ENCODE measurements at regions not wholly inside any gene's neighbourhood (a gene's known extent, or its start where the extent isn't known, plus 50 kb on each side); places are given as distances from the start of the nearest gene placed in this dataset.
A peak's percentile ranks its signal among the peaks of the same experiment; 100 is the strongest.

DNA sequence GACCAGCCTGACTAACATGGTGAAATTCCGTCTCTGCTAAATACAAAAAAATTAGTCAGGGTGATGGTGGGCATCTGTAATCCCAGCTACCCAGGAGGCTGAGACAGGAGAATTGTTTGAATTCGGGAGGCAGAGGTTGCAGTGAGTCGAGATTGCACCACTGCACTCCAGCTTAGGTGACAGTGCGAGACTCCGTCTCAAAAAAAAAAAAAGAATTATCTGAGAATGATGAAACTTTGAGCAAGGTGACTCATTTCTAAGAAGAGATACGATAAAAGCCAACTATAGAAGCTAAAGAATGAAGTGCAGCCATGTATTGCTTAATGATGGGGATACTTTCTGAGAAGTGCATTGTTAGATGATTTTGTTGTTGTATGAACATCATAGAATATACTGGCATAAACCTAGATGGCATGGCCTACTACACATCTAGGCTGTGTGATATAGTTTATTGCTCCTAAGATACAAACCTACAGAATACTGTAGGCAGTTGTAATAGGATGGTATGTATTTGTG, 64.7 kb downstream of the SNRPE start:
- peak overlapping the region; percentile 54 for H3K27ac ChIP-seq (ENCODE audit: low read length)
- H3K9ac ChIP-seq (ENCODE audit: low read length) = no peak overlapping the region
- H3K4me1 ChIP-seq (ENCODE audit: insufficient read depth, low read length) = peaks cover 7% of the 10 kb centered on the region
- no peak overlapping the region for H2AFZ ChIP-seq (ENCODE audit: low read length)
- H3K9me2 ChIP-seq (replicated peaks; ENCODE audit: low read length) = no peaks in the 10 kb centered on the region
- peaks cover 3% of the 10 kb centered on the region for H3F3A ChIP-seq (ENCODE audit: low read length, unreplicated experiment)
- H4K20me1 ChIP-seq (ENCODE audit: low read length) = no peaks in the 10 kb centered on the region
- DNase-seq (peak; percentile 52), ATAC-seq (peak; percentile 28)
- intact Hi-C loops (cut with micrococcal nuclease) = no loop called here
- peak overlapping the region; percentile 23 for H3K4me2 ChIP-seq (ENCODE audit: low read length)
- CTCF ChIA-PET = interaction anchor here (0.6 kb wide), 2 partner anchors 55 to 73 kb away, joined by 3 to 5 read pairs; no protein-coding TSS in a partner anchor
- BruUV-seq (replicated peaks) = no TSS peak
- POLR2A ChIA-PET (ENCODE audit: unreplicated experiment) = no interaction called here
- no peak overlapping the region for H3K4me3 ChIP-seq (ENCODE audit: low read length)
- TF ChIP-seq, protein P1, sequence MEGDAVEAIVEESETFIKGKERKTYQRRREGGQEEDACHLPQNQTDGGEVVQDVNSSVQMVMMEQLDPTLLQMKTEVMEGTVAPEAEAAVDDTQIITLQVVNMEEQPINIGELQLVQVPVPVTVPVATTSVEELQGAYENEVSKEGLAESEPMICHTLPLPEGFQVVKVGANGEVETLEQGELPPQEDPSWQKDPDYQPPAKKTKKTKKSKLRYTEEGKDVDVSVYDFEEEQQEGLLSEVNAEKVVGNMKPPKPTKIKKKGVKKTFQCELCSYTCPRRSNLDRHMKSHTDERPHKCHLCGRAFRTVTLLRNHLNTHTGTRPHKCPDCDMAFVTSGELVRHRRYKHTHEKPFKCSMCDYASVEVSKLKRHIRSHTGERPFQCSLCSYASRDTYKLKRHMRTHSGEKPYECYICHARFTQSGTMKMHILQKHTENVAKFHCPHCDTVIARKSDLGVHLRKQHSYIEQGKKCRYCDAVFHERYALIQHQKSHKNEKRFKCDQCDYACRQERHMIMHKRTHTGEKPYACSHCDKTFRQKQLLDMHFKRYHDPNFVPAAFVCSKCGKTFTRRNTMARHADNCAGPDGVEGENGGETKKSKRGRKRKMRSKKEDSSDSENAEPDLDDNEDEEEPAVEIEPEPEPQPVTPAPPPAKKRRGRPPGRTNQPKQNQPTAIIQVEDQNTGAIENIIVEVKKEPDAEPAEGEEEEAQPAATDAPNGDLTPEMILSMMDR (conservative IDR thresholded peaks at IDR 0.05; ENCODE audit: low read depth, low read length) = no peak
- TF ChIP-seq EZH2 (IDR thresholded peaks at IDR 0.05; ENCODE audit: low read length, unreplicated experiment) = no peak
- TF ChIP-seq EZH2phosphoT487 (IDR thresholded peaks at IDR 0.05; ENCODE audit: borderline replicate concordance, low read length) = no peak
- H3K27me3 ChIP-seq (ENCODE audit: low read length) = no peaks in the 10 kb centered on the region
- no peaks in the 10 kb centered on the region for H3K36me3 ChIP-seq (ENCODE audit: low read depth, low read length)
- H3K9me3 ChIP-seq (ENCODE audit: low read length) = no peaks in the 10 kb centered on the region
- H3K79me2 ChIP-seq (ENCODE audit: low read length) = no peaks in the 10 kb centered on the region

DNA sequence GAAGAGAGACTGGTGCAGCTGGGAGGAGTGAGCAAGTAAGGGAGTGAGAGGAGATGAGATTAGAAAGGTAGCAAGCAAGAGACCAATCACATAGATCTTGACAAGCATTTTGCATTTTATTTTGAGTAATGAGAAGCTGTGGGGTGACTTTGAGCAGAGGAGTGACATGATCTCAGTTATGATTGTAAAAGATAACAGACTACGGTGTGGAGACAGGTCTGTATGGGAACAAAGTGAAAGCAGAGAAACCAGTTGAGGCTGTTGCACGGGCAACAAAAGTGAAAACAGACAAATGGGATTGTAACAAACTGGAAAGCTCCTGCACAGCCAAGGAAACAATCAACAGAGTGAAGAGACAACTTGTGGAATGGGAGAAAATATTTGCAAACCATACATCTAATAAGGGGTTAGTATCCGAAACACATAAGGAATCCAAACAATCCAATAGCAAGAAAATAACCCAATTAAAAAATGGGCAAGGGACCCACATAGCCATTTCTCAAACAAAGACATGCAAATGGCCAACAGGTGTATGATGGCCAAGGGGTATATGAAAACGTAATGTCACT, 68.4 kb downstream of the SNRPE start:
- ChIA-PET POLR2A (ENCODE audit: unreplicated experiment) (no interaction called here), CTCF (no interaction called here)
- TF ChIP-seq, protein P1 (conservative IDR thresholded peaks at IDR 0.05; ENCODE audit: low read depth, low read length) = no peak
- TF ChIP-seq EZH2 (IDR thresholded peaks at IDR 0.05; ENCODE audit: low read length, unreplicated experiment) = no peak
- TF ChIP-seq EZH2phosphoT487 (IDR thresholded peaks at IDR 0.05; ENCODE audit: borderline replicate concordance, low read length) = no peak
- ATAC-seq = no peak
- intact Hi-C loops (cut with micrococcal nuclease) = no loop called here
- H3K9ac ChIP-seq (ENCODE audit: low read length) = no peak overlapping the region
- no peak for DNase-seq
- H4K20me1 ChIP-seq (ENCODE audit: low read length) = no peaks in the 10 kb centered on the region
- no peaks in the 10 kb centered on the region for H3K9me3 ChIP-seq (ENCODE audit: low read length)
- H3K79me2 ChIP-seq (ENCODE audit: low read length) = no peaks in the 10 kb centered on the region
- H3K27me3 ChIP-seq (ENCODE audit: low read length) = no peaks in the 10 kb centered on the region
- H3K4me3 ChIP-seq (ENCODE audit: low read length) = no peak overlapping the region
- H2AFZ ChIP-seq (ENCODE audit: low read length) = peak overlapping the region; percentile 8; the same call in 1 of the 2 replicates
- no TSS peak for BruUV-seq (replicated peaks)
- H3K9me2 ChIP-seq (replicated peaks; ENCODE audit: low read length) = no peaks in the 10 kb centered on the region
- peaks cover 19% of the 10 kb centered on the region for H3K4me1 ChIP-seq (ENCODE audit: insufficient read depth, low read length)
- no peak overlapping the region for H3K4me2 ChIP-seq (ENCODE audit: low read length)
- H3K27ac ChIP-seq (ENCODE audit: low read length) = no peak overlapping the region
- peaks cover 3% of the 10 kb centered on the region for H3F3A ChIP-seq (ENCODE audit: low read length, unreplicated experiment)
- no peaks in the 10 kb centered on the region for H3K36me3 ChIP-seq (ENCODE audit: low read depth, low read length)

DNA sequence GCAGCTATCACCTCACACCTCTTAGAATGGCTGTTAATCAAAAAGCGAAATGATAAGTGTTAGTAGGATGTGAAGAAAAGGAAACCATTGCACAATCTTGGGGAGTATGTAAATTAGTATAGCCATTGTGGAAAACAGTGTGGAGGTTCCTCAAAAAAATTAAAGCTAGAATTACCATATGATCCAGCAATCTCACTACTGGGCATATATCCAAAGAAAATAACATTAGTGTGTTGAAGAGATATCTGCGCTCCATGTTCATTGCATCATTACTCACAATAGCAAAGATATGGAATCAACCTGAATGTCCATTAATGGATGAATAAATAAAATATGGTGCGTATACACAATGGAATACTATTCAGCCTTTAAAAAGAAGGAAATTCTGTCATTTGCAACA, 68.9 kb downstream of the SNRPE start:
- no peak overlapping the region for H3K9ac ChIP-seq (ENCODE audit: low read length)
- BruUV-seq (replicated peaks) = no TSS peak
- H3K79me2 ChIP-seq (ENCODE audit: low read length) = no peaks in the 10 kb centered on the region
- H3K36me3 ChIP-seq (ENCODE audit: low read depth, low read length) = no peaks in the 10 kb centered on the region
- ChIA-PET CTCF (no interaction called here), POLR2A (ENCODE audit: unreplicated experiment) (no interaction called here)
- no peaks in the 10 kb centered on the region for H3K27me3 ChIP-seq (ENCODE audit: low read length)
- no peak for DNase-seq
- H4K20me1 ChIP-seq (ENCODE audit: low read length) = no peaks in the 10 kb centered on the region
- no peaks in the 10 kb centered on the region for H3K9me2 ChIP-seq (replicated peaks; ENCODE audit: low read length)
- H3K4me1 ChIP-seq (ENCODE audit: insufficient read depth, low read length) = peaks cover 21% of the 10 kb centered on the region
- no peaks in the 10 kb centered on the region for H3K9me3 ChIP-seq (ENCODE audit: low read length)
- ATAC-seq = no peak
- no peak overlapping the region for H2AFZ ChIP-seq (ENCODE audit: low read length)
- TF ChIP-seq, protein P1 (conservative IDR thresholded peaks at IDR 0.05; ENCODE audit: low read depth, low read length) = no peak
- TF ChIP-seq EZH2phosphoT487 (IDR thresholded peaks at IDR 0.05; ENCODE audit: borderline replicate concordance, low read length) (no peak), EZH2 (IDR thresholded peaks at IDR 0.05; ENCODE audit: low read length, unreplicated experiment) (no peak)
- no peak overlapping the region for H3K27ac ChIP-seq (ENCODE audit: low read length)
- no peak overlapping the region for H3K4me2 ChIP-seq (ENCODE audit: low read length)
- intact Hi-C loops (cut with micrococcal nuclease) = no loop called here
- peaks cover 3% of the 10 kb centered on the region for H3F3A ChIP-seq (ENCODE audit: low read length, unreplicated experiment)
- H3K4me3 ChIP-seq (ENCODE audit: low read length) = no peak overlapping the region
